ENCODE measurements at regions not wholly inside any gene's neighbourhood (a gene's known extent, or its start where the extent isn't known, plus 50 kb on each side); places are given as distances from the start of the nearest gene placed in this dataset.

GRCh38 chr3:166660962-166661361 is 719.1 kb downstream of the ZBBX start:
- no peak for TF ChIP-seq POLR2AphosphoS5 (IDR thresholded peaks at IDR 0.05; ENCODE audit: low read depth, low read length)
- no peak for TF ChIP-seq POLR2A (IDR thresholded peaks at IDR 0.05; ENCODE audit: low read depth, low read length)
- no peak for TF ChIP-seq SPI1 (IDR thresholded peaks at IDR 0.05; ENCODE audit: low read depth, low read length)
- TF ChIP-seq TAF1 (IDR thresholded peaks at IDR 0.05; ENCODE audit: low read depth, low read length) = no peak
- TF ChIP-seq POU2F2 (IDR thresholded peaks at IDR 0.05; ENCODE audit: low read depth, low read length) = no peak
- no peak for TF ChIP-seq PAX5 (IDR thresholded peaks at IDR 0.05; ENCODE audit: insufficient read depth, low read length, severe bottlenecking)
